ENCODE measurements at regions not wholly inside any gene's neighbourhood (a gene's known extent, or its start where the extent isn't known, plus 50 kb on each side); places are given as distances from the start of the nearest gene placed in this dataset.

- no peak overlapping the region for H3K23ac ChIP-seq (ENCODE audit: low read depth, low read length)
- CTCF ChIA-PET: interaction anchor here (0.6 to 1.5 kb wide), 3 partner anchors 18 to 854 kb away, joined by 3 to 5 read pairs (median 5); no protein-coding TSS in a partner anchor
- intact Hi-C loops (cut with micrococcal nuclease): loop anchor here (5.0 to 10.0 kb wide), 3 partner anchors 133 to 670 kb away; no protein-coding TSS in a partner anchor
- no peak overlapping the region for H2BK120ac ChIP-seq (ENCODE audit: low read depth, low read length)
- POLR2A ChIA-PET (ENCODE audit: unreplicated experiment): no interaction called here
- no peaks in the 10 kb centered on the region for H3K27me3 ChIP-seq (ENCODE audit: control insufficient read depth, insufficient read depth, low read length)
- no peaks in the 10 kb centered on the region for H3K36me3 ChIP-seq (ENCODE audit: control insufficient read depth, insufficient read depth, low read length)
- BruUV-seq (replicated peaks): no TSS peak
- no peak overlapping the region for H4K5ac ChIP-seq (ENCODE audit: low read depth, low read length)
- 50% methylated on average over 4 of the region's 8 CpGs; no CpG with 5 or more reads in 1 of the 2 experiments for WGBS, 2 experiments (ENCODE audit: extremely low coverage in 2 of 2, insufficient read length in 1 of 2)
- dilution Hi-C loops (cut with HindIII; ENCODE audit: low sequenced_read_pairs, unreplicated experiment): no loop called here
- no peaks in the 10 kb centered on the region for H3K79me1 ChIP-seq (ENCODE audit: low read depth in 1 of 2, low read length in 2 of 2)
- H4K91ac ChIP-seq (ENCODE audit: insufficient read depth, low read depth, low read length): no peak overlapping the region
- H3K56ac ChIP-seq (ENCODE audit: extremely low read depth, insufficient read depth, low read length): no peak overlapping the region
- DNase-seq: no peak
- H3K4ac ChIP-seq (ENCODE audit: low read depth, low read length): no peak overlapping the region
- no peak overlapping the region for H2AFZ ChIP-seq (replicated peaks; ENCODE audit: low read length, poor library complexity)
- H2BK5ac ChIP-seq (ENCODE audit: low read depth, low read length, poor library complexity, severe bottlenecking): no peak overlapping the region
- no peak overlapping the region for H2AK9ac ChIP-seq (replicated peaks; ENCODE audit: low read depth, low read length, poor library complexity)
- H3K4me3 ChIP-seq (ENCODE audit: insufficient read depth, low read depth, low read length): no peak overlapping the region
- H3K18ac ChIP-seq (ENCODE audit: low read depth, low read length): no peak overlapping the region
- ATAC-seq (ENCODE audit: low read depth): no peak
- H3K4me1 ChIP-seq (ENCODE audit: control insufficient read depth, insufficient read depth, low read length): no peaks in the 10 kb centered on the region
- no peak overlapping the region for H3K9ac ChIP-seq (ENCODE audit: low read depth, low read length)
- no peak for TF ChIP-seq POLR2A (IDR thresholded peaks at IDR 0.05; ENCODE audit: low read depth, low read length)
- TF ChIP-seq SMC3 (IDR thresholded peaks at IDR 0.05; ENCODE audit: low read depth, low read length): no peak
- TF ChIP-seq, protein P1, sequence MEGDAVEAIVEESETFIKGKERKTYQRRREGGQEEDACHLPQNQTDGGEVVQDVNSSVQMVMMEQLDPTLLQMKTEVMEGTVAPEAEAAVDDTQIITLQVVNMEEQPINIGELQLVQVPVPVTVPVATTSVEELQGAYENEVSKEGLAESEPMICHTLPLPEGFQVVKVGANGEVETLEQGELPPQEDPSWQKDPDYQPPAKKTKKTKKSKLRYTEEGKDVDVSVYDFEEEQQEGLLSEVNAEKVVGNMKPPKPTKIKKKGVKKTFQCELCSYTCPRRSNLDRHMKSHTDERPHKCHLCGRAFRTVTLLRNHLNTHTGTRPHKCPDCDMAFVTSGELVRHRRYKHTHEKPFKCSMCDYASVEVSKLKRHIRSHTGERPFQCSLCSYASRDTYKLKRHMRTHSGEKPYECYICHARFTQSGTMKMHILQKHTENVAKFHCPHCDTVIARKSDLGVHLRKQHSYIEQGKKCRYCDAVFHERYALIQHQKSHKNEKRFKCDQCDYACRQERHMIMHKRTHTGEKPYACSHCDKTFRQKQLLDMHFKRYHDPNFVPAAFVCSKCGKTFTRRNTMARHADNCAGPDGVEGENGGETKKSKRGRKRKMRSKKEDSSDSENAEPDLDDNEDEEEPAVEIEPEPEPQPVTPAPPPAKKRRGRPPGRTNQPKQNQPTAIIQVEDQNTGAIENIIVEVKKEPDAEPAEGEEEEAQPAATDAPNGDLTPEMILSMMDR (conservative IDR thresholded peaks at IDR 0.05; ENCODE audit: low read depth, low read length): no peak
- TF ChIP-seq MAZ (IDR thresholded peaks at IDR 0.05; ENCODE audit: borderline replicate concordance, low read depth, low read length): no peak
- TF ChIP-seq RFX5 (IDR thresholded peaks at IDR 0.05; ENCODE audit: low read depth, low read length): no peak
- TF ChIP-seq RAD21 (IDR thresholded peaks at IDR 0.05; ENCODE audit: low read length): no peak
- no peak for TF ChIP-seq CHD1 (IDR thresholded peaks at IDR 0.05; ENCODE audit: low read depth, low read length)
- no peak for TF ChIP-seq RCOR1 (IDR thresholded peaks at IDR 0.05; ENCODE audit: insufficient replicate concordance, low read length)
- TF ChIP-seq ELK1 (IDR thresholded peaks at IDR 0.05; ENCODE audit: borderline replicate concordance, low read depth, low read length): no peak
- TF ChIP-seq BHLHE40 (IDR thresholded peaks at IDR 0.05; ENCODE audit: low read depth, low read length): no peak
- TF ChIP-seq FOS (IDR thresholded peaks at IDR 0.05; ENCODE audit: low read depth, low read length): no peak
- TF ChIP-seq NFE2L2 (IDR thresholded peaks at IDR 0.05; ENCODE audit: low read depth, low read length): no peak
- H2BK15ac ChIP-seq (ENCODE audit: low read depth, low read length): no peak overlapping the region
- no peak overlapping the region for H4K8ac ChIP-seq (ENCODE audit: low read depth in 2 of 2, low read length in 2 of 2)
- no peak overlapping the region for H2AK5ac ChIP-seq (ENCODE audit: low read depth, low read length)
- H3K27ac ChIP-seq (ENCODE audit: insufficient read depth, low read length): no peak overlapping the region
- in situ Hi-C loops (cut with MboI; ENCODE audit: low sequenced_read_pairs): no loop called here
- H3K9me1 ChIP-seq (ENCODE audit: insufficient read depth, low read length): no peaks in the 10 kb centered on the region
- no peak overlapping the region for H3K14ac ChIP-seq (replicated peaks; ENCODE audit: low read depth, low read length)
- H3K9me3 ChIP-seq (ENCODE audit: control insufficient read depth, insufficient read depth, low read length): no peaks in the 10 kb centered on the region
- no peak overlapping the region for H2BK20ac ChIP-seq (ENCODE audit: low read depth, low read length)
- H3K4me2 ChIP-seq (ENCODE audit: low read depth, low read length): no peak overlapping the region
- no peaks in the 10 kb centered on the region for H4K20me1 ChIP-seq (ENCODE audit: insufficient read depth, low read length)
These were observed 528.5 kb upstream of the CCDC196 start for GRCh38 chr14:65957631-65958205.
